ENCODE measurements at regions not wholly inside any gene's neighbourhood (a gene's known extent, or its start where the extent isn't known, plus 50 kb on each side); places are given as distances from the start of the nearest gene placed in this dataset.

GRCh38 chr2:41703123-41703522, 344.7 kb upstream of the PKDCC start:
- TF ChIP-seq ZNF274 (IDR thresholded peaks at IDR 0.05; ENCODE audit: low read depth, low read length) (no peak), YY1 (IDR thresholded peaks at IDR 0.05; ENCODE audit: insufficient read depth, insufficient read length) (no peak)

Measured in NT2/D1 (cell line).